ENCODE measurements at regions not wholly inside any gene's neighbourhood (a gene's known extent, or its start where the extent isn't known, plus 50 kb on each side); places are given as distances from the start of the nearest gene placed in this dataset.

DNA sequence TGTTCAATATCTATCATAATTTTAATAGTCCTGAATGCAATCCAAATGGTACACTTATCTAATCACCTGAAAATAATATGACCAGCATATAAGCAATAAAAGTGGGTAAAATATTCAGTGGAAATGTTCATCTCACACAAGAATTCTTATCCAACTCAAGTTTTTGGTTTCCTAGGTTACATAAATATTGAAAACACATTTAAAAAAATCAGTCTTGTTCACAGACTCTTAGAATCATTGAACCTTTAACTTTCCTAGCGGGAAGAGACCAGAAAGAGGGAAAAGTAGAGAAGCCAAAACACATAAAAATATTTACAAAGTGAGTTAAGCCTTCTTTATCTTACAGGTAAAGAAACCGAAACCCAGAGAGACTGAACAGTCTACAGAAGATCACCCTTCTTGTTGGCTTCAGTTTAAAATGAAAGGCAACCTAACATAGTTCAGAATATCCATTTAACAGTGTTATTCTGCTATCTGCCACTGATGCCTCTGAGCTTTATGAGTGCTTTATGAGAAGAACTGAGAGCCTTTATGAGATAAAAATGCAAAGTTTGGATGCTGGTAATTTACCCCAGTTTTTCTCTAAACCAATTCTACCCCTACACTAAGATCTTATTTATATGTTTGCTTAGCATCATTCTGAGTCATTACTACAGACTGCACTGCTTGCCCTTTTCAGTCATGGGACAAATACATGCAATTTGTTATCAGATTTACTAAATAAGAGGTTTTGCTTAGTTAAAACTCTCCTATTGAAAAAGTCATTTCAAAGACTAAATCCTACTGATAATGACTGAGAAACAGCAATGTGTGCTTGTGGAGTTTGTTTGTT is 453.3 kb upstream of the INTU start:
- TF ChIP-seq, protein P1, sequence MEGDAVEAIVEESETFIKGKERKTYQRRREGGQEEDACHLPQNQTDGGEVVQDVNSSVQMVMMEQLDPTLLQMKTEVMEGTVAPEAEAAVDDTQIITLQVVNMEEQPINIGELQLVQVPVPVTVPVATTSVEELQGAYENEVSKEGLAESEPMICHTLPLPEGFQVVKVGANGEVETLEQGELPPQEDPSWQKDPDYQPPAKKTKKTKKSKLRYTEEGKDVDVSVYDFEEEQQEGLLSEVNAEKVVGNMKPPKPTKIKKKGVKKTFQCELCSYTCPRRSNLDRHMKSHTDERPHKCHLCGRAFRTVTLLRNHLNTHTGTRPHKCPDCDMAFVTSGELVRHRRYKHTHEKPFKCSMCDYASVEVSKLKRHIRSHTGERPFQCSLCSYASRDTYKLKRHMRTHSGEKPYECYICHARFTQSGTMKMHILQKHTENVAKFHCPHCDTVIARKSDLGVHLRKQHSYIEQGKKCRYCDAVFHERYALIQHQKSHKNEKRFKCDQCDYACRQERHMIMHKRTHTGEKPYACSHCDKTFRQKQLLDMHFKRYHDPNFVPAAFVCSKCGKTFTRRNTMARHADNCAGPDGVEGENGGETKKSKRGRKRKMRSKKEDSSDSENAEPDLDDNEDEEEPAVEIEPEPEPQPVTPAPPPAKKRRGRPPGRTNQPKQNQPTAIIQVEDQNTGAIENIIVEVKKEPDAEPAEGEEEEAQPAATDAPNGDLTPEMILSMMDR (IDR thresholded peaks at IDR 0.05) = no peak
- no peak for TF ChIP-seq POLR2A (IDR thresholded peaks at IDR 0.05)

All from Peyer's patch (tissue), 4 donors.